22Rv1 (cell line): ENCODE measurements at regions not wholly inside any gene's neighbourhood (a gene's known extent, or its start where the extent isn't known, plus 50 kb on each side); places are given as distances from the start of the nearest gene placed in this dataset.

ENCODE experiments used
- H3K27ac ChIP-seq: fragments of 450-650 bp; 2 replicates; pipeline ENCODE4 v1.5.1; 2017
- CTCF ChIP-seq: fragments of 450-650 bp; IDR thresholded peaks from 2 replicates; pipeline ENCODE4 v1.5.1; 2017; ENCODE audit warnings: mild to moderate bottlenecking
- ZFX ChIP-seq: fragments of 450-650 bp; IDR thresholded peaks from 2 replicates; pipeline ENCODE4 v1.6.1; 2017; ENCODE audit warnings: antibody characterized with exemption, borderline replicate concordance

- H3K27ac ChIP-seq, result no peak overlapping the region
- TF ChIP-seq ZFX, result no peak
- TF ChIP-seq CTCF, result no peak
Measured at GRCh38 chr6:134378426-134378825, 60.5 kb upstream of the SGK1 start.

GRCh38 chr6:134376785-134377184 is 58.9 kb upstream of the SGK1 start:
- no peak for TF ChIP-seq CTCF
- TF ChIP-seq ZFX, result no peak
- no peak overlapping the region for H3K27ac ChIP-seq

GRCh38 chr6:134375220-134375580 is 57.3 kb upstream of the SGK1 start:
- TF ChIP-seq CTCF (no peak), ZFX (no peak)
- no peak overlapping the region for H3K27ac ChIP-seq

- TF ChIP-seq CTCF (no peak), ZFX (no peak)
- no peak overlapping the region for H3K27ac ChIP-seq
Measured at GRCh38 chr6:134374491-134375219, 56.7 kb upstream of the SGK1 start.

- no peak overlapping the region for H3K27ac ChIP-seq
- TF ChIP-seq CTCF (no peak), ZFX (no peak)
Measured at GRCh38 chr6:134373993-134374392, 56.1 kb upstream of the SGK1 start.

- no peak overlapping the region for H3K27ac ChIP-seq
- TF ChIP-seq ZFX, result no peak
- TF ChIP-seq CTCF, result no peak
Measured at GRCh38 chr6:134373282-134373922, 55.5 kb upstream of the SGK1 start.

GRCh38 chr6:134372603-134373281 is 54.8 kb upstream of the SGK1 start:
- no peak overlapping the region for H3K27ac ChIP-seq
- no peak for TF ChIP-seq CTCF
- TF ChIP-seq ZFX, result no peak
